8988T (cell line): ENCODE measurements at regions not wholly inside any gene's neighbourhood (a gene's known extent, or its start where the extent isn't known, plus 50 kb on each side); places are given as distances from the start of the nearest gene placed in this dataset.
"Not testable (repeated sequence)": the region's sequence is repeated elsewhere in the genome, so short reads cannot be mapped to it uniquely, and the experiment has no call there.

ENCODE experiments used
- DNase-seq: peaks from one replicate; pipeline ENCODE4 v3.0.0; 2011

DNA sequence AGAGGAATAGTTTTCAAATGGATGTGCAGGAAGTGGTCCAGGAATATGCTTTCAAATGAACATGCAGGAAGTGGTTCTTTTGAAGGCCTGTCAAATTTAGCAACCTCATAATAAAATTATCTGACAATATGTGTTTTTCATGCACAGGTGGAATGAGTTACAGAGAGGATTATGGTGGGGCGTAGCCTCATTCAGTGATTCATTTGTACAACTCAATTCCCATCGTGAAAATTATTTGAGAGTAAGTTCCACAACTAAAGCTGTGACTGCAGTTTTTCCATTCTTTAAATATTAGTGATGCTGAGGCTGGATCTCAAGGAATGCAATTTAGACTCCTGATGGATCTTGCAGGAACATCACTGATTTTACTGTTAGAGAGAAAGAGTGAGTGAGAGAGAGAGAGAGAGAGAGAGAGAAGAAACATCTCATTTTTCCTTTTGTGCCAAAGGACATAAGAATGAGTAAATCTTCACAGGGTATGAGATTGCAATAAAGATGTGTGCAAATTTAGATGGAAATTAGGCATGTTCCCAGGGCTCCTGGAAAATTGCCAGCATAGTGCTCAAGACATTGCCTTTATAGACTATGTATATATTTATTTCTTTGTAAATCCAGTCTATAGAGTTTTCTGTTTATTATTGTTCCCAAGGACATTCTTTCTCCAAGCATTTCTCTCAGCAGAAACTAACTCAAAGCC is 394.9 kb upstream of the ZEB2 start:
- no peak for DNase-seq

GRCh38 chr2:144914113-144914512 is 394.2 kb upstream of the ZEB2 start:
- no peak for DNase-seq

DNA sequence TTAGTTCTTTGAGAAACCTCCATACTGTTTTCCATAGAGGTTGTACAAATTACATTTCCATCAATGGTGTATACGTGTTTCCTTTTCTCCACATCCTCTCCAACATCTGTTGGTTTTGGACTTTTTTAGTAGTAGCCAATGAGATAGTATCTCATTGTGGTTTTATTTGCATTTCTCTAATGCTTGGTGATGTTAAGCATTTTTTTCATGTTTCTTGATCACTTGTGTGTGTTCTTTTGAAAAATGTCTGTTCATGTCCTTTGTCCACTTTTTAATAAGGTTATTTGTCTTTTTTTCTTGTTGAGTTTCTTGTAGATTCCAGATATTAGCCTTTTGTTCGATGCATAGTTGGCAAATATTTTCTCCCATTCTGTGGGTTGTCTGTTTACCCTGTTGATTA is 392.3 kb upstream of the ZEB2 start:
- DNase-seq, result no peak

- no peak for DNase-seq
Measured at GRCh38 chr2:144905956-144906355, 386.0 kb upstream of the ZEB2 start.

GRCh38 chr2:144904612-144905011 is 384.7 kb upstream of the ZEB2 start:
- DNase-seq, result no peak

- not testable (repeated sequence) for DNase-seq
Measured at GRCh38 chr2:144903045-144903444, 383.1 kb upstream of the ZEB2 start.

DNA sequence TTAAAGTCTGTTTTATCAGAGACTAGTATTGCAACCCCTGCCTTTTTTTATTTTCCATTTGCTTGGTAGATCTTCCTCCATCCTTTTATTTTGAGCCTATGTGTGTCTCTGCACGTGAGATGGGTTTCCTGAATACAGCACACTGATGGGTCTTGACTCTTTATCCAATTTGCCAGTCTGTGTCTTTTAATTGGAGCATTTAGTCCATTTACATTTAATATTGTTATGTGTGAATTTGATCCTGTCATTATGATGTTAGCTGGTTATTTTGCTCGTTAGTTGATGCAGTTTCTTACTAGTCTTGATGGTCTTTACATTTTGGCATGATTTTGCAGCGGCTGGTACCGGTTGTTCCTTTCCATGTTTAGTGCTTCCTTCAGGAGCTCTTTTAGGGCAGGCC is 381.5 kb upstream of the ZEB2 start:
- not testable (repeated sequence) for DNase-seq

- DNase-seq, result no peak
Measured at GRCh38 chr2:144896341-144896740, 376.4 kb upstream of the ZEB2 start.

GRCh38 chr2:144894612-144895599 is 375.0 kb upstream of the ZEB2 start:
- DNase-seq, result no peak

GRCh38 chr2:144893464-144893863 is 373.5 kb upstream of the ZEB2 start:
- DNase-seq, result no peak

GRCh38 chr2:144890828-144891227 is 370.9 kb upstream of the ZEB2 start:
- no peak for DNase-seq

DNA sequence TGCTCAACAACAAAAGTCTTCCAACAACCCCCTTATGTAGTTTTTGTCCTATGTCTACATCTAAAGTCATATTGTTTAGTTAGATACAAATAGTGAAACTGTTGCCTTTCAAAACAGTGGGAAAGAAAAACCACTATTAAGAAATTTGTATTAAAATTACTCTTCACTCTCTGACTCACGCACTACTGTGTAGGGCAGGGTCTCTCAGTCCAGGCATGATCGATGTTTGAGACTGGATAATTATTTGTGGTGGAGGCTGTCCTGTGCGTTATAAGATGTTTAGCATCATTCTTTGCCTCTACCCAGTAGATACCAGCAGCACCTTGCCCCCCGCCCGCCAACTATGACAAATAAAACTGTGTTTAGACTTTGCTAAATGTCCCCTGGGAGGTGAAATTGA is 369.4 kb upstream of the ZEB2 start:
- no peak for DNase-seq

GRCh38 chr2:144886862-144887261 is 366.9 kb upstream of the ZEB2 start:
- no peak for DNase-seq

DNA sequence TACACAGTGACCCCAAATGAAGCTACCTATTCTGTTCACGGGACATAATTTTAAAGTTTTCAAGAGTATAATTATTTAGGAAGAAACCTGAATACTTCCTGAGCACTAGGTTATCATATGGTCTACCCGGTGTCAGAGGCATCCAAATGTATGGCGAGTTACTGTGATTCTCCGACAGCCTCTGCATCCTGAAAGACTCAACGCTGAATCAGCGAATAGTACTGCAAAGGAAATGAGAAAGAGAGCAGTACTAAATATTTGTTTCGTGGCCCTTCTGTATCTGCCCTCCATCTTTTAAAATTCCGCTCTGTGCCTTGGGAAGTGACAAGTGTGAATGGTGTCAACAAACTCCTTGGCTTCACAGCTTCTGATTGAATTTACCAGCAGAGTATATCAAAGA is 358.0 kb upstream of the ZEB2 start:
- no peak for DNase-seq

DNA sequence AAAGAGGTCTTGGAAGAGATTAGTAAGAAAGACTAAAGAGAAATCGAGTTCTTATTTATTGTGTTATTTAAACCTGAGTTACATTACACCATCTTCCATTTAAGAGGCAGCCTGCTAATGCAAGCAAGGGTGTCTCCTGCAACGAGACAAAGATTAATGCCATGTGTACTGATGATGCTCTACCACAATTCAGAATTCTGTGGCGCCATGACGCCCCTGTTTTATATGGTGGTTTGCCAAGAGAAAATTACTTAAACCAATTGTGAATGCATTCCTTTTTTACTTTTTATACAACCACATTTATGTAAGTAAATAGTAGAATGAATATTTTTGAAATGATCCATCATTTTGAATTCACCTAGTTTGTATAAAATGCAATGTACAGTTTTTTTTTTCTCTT is 356.1 kb upstream of the ZEB2 start:
- no peak for DNase-seq

GRCh38 chr2:144875290-144875969 is 355.5 kb upstream of the ZEB2 start:
- no peak for DNase-seq

- no peak for DNase-seq
Measured at GRCh38 chr2:144865670-144866069, 345.8 kb upstream of the ZEB2 start.

- DNase-seq, result no peak
Measured at GRCh38 chr2:144859716-144860115, 339.8 kb upstream of the ZEB2 start.

GRCh38 chr2:144858211-144858610 is 338.3 kb upstream of the ZEB2 start:
- DNase-seq, result no peak

DNA sequence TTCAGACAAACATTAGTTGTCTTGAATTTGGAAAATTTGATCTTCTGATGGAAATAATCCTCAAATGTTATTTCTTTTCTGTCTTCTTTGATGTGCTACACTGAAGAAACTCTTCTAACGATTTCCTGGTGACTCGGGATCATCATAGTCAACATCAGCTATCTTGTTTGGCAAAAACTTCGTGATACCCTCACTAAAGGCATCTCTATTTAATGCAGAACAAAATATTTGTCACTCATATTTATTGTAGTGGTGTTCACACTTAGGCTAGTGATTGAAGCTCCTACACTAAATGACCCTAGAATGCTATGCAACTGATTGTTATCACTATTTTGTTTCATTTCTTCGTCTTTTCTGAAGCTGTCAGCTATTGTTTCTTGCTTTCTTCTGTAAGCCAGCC is 334.7 kb upstream of the ZEB2 start:
- DNase-seq, result no peak

DNA sequence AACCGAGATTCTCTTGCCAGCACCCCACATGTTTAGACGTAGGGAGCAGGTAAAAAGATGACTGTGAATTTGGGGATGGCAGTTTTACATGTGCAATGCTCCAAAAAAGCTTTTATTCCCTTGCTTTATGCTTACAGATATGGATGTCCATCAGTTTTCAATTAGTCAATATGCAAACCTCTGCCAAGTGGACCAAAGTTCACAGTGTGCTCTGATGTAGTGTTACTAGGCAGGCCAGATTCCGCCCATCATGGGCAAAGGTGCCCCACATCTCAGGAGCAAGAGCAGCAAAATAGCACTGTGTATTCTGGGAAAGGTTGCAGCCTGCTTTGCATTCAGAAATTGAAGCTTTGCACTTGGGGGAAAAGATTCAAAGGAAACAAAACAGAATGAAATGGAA is 329.7 kb upstream of the ZEB2 start:
- DNase-seq, result no peak

GRCh38 chr2:144848423-144848822 is 328.5 kb upstream of the ZEB2 start:
- no peak for DNase-seq

- DNase-seq, result no peak
Measured at GRCh38 chr2:144847347-144848080, 327.6 kb upstream of the ZEB2 start.
